Hepatic stellate cell (primary cell): ENCODE measurements at regions not wholly inside any gene's neighbourhood (a gene's known extent, or its start where the extent isn't known, plus 50 kb on each side); places are given as distances from the start of the nearest gene placed in this dataset.
"Not testable (repeated sequence)": the region's sequence is repeated elsewhere in the genome, so short reads cannot be mapped to it uniquely, and the experiment has no call there.

Experiments used
- DNase-seq: peaks from one replicate; pipeline ENCODE4 v3.0.0; 2011; ENCODE audit warnings: low spot score

- not testable (repeated sequence) for DNase-seq
Measured at GRCh38 chr12:9543341-9543740, 64.4 kb downstream of the KLRB1 start.

GRCh38 chr12:9542827-9543226 is 64.9 kb downstream of the KLRB1 start:
- not testable (repeated sequence) for DNase-seq

GRCh38 chr12:9515925-9516324 is 91.8 kb downstream of the KLRB1 start:
- DNase-seq: not testable (repeated sequence)

DNA sequence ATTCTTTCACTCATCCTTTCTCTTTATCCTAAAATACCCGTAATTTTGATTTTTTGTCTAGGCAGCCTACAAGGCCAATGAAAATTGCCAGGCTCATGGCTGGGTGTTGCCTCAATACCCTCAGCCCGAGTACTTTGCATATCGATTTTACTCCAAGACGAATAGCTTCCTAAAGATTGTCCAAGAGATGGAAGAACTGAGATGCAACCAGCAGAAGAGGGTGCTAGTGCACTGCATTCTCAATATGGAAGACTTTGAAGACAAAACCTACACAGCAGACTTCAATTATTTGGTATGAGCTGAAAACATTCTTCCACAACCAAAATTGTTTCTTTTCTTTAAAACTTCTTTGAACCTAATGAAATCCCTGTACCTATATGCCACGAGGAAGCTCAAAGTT is 95.0 kb downstream of the KLRB1 start:
- not testable (repeated sequence) for DNase-seq

- not testable (repeated sequence) for DNase-seq
Measured at GRCh38 chr12:9510392-9511011, 97.2 kb downstream of the KLRB1 start.

DNA sequence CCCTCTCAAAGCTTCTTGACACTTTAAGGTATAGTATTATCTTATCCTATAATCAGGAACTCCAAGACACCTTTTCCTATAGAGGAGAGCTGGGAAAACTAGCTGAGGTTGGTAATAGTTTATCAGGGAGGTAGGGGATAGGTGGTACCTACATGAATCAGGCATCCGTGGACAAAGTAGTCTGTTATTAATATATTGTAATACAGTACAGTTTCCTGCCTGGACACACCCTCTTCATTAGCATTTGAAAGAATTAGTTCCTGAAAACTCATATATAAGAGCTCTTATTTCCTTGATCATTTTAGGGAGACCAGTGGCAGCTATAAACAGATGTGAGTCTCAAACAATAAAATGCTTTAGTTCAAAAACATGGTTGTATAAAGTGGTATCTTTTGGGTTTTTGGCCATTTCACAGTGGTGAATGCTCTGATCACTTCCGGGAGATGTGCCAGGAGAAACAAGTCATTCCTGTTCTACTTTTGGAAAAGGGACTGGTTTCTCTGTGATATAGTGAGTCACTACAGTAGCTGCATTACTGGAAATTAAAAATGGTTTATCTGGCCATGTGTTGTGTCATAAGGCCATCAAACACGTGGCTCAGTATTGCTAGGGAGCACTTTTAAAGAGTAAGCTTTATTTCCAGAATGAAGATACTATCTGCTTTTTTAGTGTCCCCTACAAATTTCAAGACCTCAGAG is 98.1 kb downstream of the KLRB1 start:
- DNase-seq: no peak

DNA sequence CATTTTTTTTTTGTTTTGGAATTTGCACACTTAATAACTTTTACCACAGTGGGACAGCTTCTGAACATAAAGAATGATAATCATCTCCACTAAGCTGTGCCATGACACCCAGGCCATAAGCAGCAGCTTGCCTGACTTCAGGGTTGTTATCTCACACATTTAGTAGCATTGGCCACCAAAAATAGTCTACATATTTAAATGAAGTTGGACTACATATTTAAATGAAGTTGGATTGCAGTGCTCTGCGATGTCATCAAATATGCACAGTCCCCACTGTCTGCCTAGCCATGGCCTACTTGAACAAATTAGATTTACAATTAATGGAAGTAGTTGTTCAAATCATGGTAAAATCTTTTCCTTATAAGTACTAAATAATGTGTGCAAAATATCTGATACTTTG is 101.0 kb downstream of the KLRB1 start:
- DNase-seq: no peak

GRCh38 chr12:9503384-9503783 is 104.3 kb downstream of the KLRB1 start:
- DNase-seq: not testable (repeated sequence)

GRCh38 chr12:9502845-9503244 is 104.9 kb downstream of the KLRB1 start:
- not testable (repeated sequence) for DNase-seq

DNA sequence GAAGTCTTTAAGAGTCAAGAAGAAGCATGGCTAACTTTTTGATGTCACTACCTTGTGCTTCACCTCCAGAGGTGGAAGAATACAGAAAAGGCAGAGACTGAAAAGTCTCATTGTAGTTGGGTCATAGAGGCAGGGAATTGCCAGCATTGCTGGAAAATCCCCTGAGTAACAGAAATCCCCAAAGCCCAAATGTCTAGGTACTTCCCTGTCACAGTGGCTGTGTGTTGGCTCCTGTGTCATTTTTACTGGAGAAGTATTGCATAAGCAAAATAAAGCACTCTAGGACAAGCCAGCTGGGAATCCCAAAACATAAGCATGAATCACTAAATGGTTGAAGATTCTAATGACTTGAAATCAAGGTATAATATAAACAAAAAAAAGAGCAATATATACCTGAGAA is 114.4 kb downstream of the KLRB1 start:
- not testable (repeated sequence) for DNase-seq

DNA sequence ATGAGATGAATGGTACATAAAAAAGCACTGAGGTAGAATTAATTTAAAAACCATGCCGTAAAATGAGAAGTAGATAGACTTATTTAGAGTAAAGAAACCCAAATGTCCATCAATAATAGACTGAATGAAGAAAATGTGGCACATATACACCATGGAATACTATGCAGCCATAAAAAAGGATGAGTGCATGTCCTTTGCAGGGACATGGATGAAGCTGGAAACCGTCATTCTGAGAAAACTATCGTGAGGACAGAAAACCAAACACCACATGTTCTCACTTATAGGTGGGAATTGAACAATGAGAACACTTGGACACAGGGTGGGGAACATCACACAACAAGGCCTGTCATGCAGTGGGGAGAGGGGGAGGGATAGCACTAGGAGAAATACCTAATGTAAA is 126.4 kb downstream of the KLRB1 start:
- not testable (repeated sequence) for DNase-seq

- not testable (repeated sequence) for DNase-seq
Measured at GRCh38 chr12:9474197-9474596, 133.5 kb downstream of the KLRB1 start.

- not testable (repeated sequence) for DNase-seq
Measured at GRCh38 chr12:9473638-9474037, 134.1 kb downstream of the KLRB1 start.

- DNase-seq: not testable (repeated sequence)
Measured at GRCh38 chr12:9471501-9471900, 136.2 kb downstream of the KLRB1 start.

GRCh38 chr12:9470367-9470766 is 137.3 kb downstream of the KLRB1 start:
- not testable (repeated sequence) for DNase-seq

DNA sequence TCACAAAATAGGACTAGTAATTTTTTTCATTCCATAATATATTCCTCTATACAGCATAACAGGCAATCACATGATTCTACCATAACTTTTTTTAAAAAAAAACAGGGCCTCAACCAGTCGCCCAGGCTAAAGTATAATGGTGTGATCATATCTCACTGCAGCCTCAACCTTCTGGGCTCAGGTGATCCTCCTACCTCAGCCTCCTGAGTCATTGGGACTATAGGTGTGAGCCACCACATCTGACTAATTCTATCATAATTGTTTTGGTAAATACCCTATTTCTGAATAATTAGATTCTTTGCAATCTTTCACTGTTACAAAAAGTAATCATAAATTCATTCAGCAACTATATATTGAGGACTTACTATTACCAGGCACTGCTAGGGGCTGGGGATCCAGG is 137.8 kb downstream of the KLRB1 start:
- not testable (repeated sequence) for DNase-seq

DNA sequence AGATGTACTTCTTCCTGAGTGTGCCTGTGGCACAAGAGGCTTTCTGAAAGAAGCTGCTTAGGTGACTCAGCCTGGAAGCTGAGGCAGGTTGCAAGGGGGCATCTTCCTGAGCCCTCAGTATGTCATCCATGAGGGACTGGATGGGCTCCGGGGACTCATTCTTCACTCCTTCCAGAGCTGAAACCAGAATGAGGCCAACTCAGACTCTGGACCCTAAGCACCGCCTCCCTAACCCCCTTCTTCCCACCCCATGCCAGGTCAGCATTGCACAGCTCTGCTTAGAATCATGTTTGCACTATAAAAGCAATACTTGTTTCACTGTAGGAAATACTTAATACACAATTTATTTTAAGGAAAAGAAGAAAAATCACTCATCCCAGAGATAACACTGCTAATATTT is 138.3 kb downstream of the KLRB1 start:
- not testable (repeated sequence) for DNase-seq

DNA sequence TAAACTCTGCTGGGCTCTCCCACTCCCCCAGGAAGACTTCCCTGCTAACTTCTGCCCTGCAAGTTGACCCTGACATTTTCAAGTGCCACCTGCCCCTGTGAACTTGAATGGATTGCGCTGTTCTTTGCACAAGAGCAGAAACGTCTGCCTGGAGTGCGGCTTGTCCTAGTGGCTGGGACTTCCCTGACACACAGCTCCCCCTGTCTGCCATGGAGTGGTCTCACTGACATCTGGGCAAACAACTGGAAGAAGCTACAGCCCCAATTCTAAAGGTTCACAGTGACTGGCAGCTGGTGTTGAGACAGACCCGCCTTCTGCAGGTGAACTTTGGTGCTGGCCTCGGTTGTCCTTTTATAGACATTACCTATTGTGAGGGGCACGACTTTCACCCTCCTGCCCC is 138.7 kb downstream of the KLRB1 start:
- DNase-seq: peak; percentile 10

DNA sequence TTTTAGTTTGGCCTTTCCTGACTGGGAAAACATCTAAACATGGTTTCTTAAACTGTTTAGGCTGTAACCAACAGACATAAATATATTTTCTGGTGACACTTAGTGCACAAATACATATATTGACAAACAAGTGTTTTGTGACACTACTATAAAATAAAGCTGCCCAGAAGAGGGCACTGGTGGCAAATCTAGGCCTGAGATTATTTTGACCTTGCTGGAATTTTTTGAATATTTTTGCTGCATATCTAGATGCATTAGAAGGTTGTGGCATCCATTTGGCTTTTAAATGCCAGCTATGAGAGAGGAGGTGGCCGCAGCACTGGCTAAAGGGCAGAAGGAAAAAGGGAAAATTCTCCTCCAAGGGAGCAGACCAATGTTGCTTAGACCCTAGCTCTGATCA is 139.6 kb downstream of the KLRB1 start:
- DNase-seq: not testable (repeated sequence)

- no peak for DNase-seq
Measured at GRCh38 chr12:9464408-9464807, 143.3 kb downstream of the KLRB1 start.

GRCh38 chr12:9455516-9455915 is 152.2 kb downstream of the KLRB1 start:
- DNase-seq: not testable (repeated sequence)

GRCh38 chr12:9454021-9454420 is 153.7 kb downstream of the KLRB1 start:
- not testable (repeated sequence) for DNase-seq

- DNase-seq: not testable (repeated sequence)
Measured at GRCh38 chr12:9450127-9450567, 157.6 kb downstream of the KLRB1 start.
